ENCODE measurements at regions not wholly inside any gene's neighbourhood (a gene's known extent, or its start where the extent isn't known, plus 50 kb on each side); places are given as distances from the start of the nearest gene placed in this dataset.

- in situ Hi-C loops (cut with MboI), result no loop called here
- no peaks in the 10 kb centered on the region for H3K27me3 ChIP-seq (ENCODE audit: control insufficient read depth in 2 of 2, insufficient read depth in 2 of 2, low read length in 2 of 2)
- POLR2A ChIA-PET, result no interaction called here
- H3K9me3 ChIP-seq (replicated peaks; ENCODE audit: control insufficient read depth, insufficient read depth, low read depth, low read length), result no peaks in the 10 kb centered on the region; the same call in 1 of the 2 replicates
- no peaks in the 10 kb centered on the region for H3K79me2 ChIP-seq (ENCODE audit: control insufficient read depth, insufficient read depth, low read length)
- FAIRE-seq, result no peak
- no peaks in the 10 kb centered on the region for H3K36me3 ChIP-seq (ENCODE audit: control insufficient read depth, insufficient read depth, low read length)
- intact Hi-C loops (cut with micrococcal nuclease), result no loop called here
- no peak for ATAC-seq
- H3K4me3 ChIP-seq, result no peak overlapping the region
- CTCF ChIA-PET (ENCODE audit: low intra/inter-chr PET ratio), result interaction anchor here (0.8 kb wide), 1 partner anchor 11 kb away, joined by 3 read pairs; no protein-coding TSS in a partner anchor
- H3K9ac ChIP-seq (ENCODE audit: insufficient read depth in 1 of 2, low read depth in 2 of 2, low read length in 2 of 2), result no peak overlapping the region
- no TSS peak for BruUV-seq (replicated peaks)
- DNase-seq (ENCODE audit: extremely low read depth in 1 of 4, low spot score in 3 of 4), result no peak
- H3K4me1 ChIP-seq (replicated peaks in 1 of 2; ENCODE audit: control insufficient read depth in 2 of 2, insufficient read depth in 2 of 2, low read length in 2 of 2), result no peaks in the 10 kb centered on the region
- no peak overlapping the region for H2AFZ ChIP-seq (ENCODE audit: low read depth, low read length)
- WGBS (ENCODE audit: insufficient coverage, low coverage, missing lambda C conversion rate), result 0% methylated on average over 2 of the region's 2 CpGs
- no peak overlapping the region for H3K4me2 ChIP-seq (ENCODE audit: insufficient read depth, low read length)
- H3K27ac ChIP-seq (ENCODE audit: extremely low read depth, low read depth, low read length), result no peak overlapping the region
- no peaks in the 10 kb centered on the region for H3K9me1 ChIP-seq (ENCODE audit: control insufficient read depth, insufficient read depth, low read length)
- no peaks in the 10 kb centered on the region for H4K20me1 ChIP-seq (replicated peaks; ENCODE audit: control insufficient read depth, insufficient read depth, low read length)
- TF ChIP-seq ZBTB26 (CRISPR knock-in tag; IDR thresholded peaks at IDR 0.05) (no peak), SIN3A (IDR thresholded peaks at IDR 0.05; ENCODE audit: borderline replicate concordance in 2 of 2, control insufficient read depth in 1 of 2, low read depth in 2 of 2, low read length in 2 of 2) (no peak), TRIM24 (IDR thresholded peaks at IDR 0.05) (no peak), ZBTB7A (IDR thresholded peaks at IDR 0.05; ENCODE audit: borderline replicate concordance, control insufficient read depth, low read depth, low read length) (no peak), CSDE1 (IDR thresholded peaks at IDR 0.05) (no peak), SFPQ (IDR thresholded peaks at IDR 0.05; ENCODE audit: low read depth, low read length) (no peak), C11orf30 (IDR thresholded peaks at IDR 0.05; ENCODE audit: low read depth) (no peak), CHAMP1 (IDR thresholded peaks at IDR 0.05) (no peak), TOE1 (IDR thresholded peaks at IDR 0.05; ENCODE audit: borderline replicate concordance) (no peak), TOE1 (CRISPR knock-in tag; IDR thresholded peaks at IDR 0.05; ENCODE audit: borderline replicate concordance, low read depth) (no peak), PHF21A (IDR thresholded peaks at IDR 0.05; ENCODE audit: borderline replicate concordance, low read depth) (no peak), EP300 (IDR thresholded peaks at IDR 0.05; ENCODE audit: low read length) (no peak), MTF1 (CRISPR knock-in tag; IDR thresholded peaks at IDR 0.05; ENCODE audit: borderline replicate concordance) (no peak)
- TF ChIP-seq, protein P1, sequence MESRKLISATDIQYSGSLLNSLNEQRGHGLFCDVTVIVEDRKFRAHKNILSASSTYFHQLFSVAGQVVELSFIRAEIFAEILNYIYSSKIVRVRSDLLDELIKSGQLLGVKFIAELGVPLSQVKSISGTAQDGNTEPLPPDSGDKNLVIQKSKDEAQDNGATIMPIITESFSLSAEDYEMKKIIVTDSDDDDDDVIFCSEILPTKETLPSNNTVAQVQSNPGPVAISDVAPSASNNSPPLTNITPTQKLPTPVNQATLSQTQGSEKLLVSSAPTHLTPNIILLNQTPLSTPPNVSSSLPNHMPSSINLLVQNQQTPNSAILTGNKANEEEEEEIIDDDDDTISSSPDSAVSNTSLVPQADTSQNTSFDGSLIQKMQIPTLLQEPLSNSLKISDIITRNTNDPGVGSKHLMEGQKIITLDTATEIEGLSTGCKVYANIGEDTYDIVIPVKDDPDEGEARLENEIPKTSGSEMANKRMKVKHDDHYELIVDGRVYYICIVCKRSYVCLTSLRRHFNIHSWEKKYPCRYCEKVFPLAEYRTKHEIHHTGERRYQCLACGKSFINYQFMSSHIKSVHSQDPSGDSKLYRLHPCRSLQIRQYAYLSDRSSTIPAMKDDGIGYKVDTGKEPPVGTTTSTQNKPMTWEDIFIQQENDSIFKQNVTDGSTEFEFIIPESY (CRISPR knock-in tag; IDR thresholded peaks at IDR 0.05), result no peak
Measured at GRCh38 chr21:28309596-28309995, 683.1 kb downstream of the LTN1 start.
